HG03439 (cell line): ENCODE measurements at regions not wholly inside any gene's neighbourhood (a gene's known extent, or its start where the extent isn't known, plus 50 kb on each side); places are given as distances from the start of the nearest gene placed in this dataset.
"Not testable (repeated sequence)": the region's sequence is repeated elsewhere in the genome, so short reads cannot be mapped to it uniquely, and the experiment has no call there.

Source experiments
- ATAC-seq: cut with Tn5 transposase; IDR thresholded peaks from one replicate; pipeline ENCODE4 v1.9.1; 2021; ENCODE audit warnings: mild to moderate bottlenecking, moderate library complexity; ENCODE audit not compliant: unreplicated experiment

GRCh38 chr18:39464006-39464405 is 1898.4 kb upstream of the CELF4 start:
- no peak for ATAC-seq

GRCh38 chr18:39462436-39462835 is 1896.8 kb upstream of the CELF4 start:
- ATAC-seq: no peak

- no peak for ATAC-seq
Measured at GRCh38 chr18:39460136-39460535, 1894.5 kb upstream of the CELF4 start.

- no peak for ATAC-seq
Measured at GRCh38 chr18:39455285-39455684, 1889.7 kb upstream of the CELF4 start.

DNA sequence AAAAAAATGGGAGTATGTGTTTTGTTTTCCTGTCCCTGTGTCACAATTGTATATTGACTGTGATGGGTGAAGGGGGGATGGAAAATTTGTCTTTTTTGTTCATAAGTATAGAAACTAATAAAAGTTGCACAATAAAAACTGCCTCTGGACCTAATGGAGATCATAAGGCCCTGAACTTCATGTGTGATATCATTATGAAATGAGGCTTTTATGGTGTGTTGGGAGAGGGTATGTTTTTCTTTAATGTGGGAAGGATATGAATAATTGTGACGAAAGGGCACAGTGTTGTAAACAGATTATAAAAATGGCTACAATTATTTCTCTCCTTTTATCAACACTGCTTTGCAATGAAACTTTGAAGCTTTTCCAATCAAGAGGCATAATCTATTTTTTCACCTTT is 1889.3 kb upstream of the CELF4 start:
- no peak for ATAC-seq

- ATAC-seq: no peak
Measured at GRCh38 chr18:39453882-39454281, 1888.3 kb upstream of the CELF4 start.

GRCh38 chr18:39453356-39453755 is 1887.8 kb upstream of the CELF4 start:
- no peak for ATAC-seq

GRCh38 chr18:39450958-39451357 is 1885.4 kb upstream of the CELF4 start:
- no peak for ATAC-seq

DNA sequence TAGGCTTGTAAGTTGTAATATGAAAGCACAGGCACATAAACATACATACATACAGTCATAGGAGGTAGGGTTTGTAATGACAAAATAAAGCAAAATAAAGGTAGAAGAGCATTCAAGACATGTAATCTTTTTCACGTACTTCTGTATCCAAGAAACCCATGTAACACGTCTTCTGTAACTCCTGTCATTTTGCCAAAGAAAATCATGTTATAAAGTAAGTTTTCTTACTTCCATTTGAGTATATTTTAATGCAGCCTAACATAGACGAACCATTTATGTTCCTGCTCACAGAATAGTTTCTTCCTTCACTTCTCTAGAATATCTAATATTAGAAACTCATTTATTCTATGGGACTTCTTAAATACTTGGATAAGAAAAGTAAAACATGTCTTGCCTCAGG is 1884.0 kb upstream of the CELF4 start:
- ATAC-seq: no peak

DNA sequence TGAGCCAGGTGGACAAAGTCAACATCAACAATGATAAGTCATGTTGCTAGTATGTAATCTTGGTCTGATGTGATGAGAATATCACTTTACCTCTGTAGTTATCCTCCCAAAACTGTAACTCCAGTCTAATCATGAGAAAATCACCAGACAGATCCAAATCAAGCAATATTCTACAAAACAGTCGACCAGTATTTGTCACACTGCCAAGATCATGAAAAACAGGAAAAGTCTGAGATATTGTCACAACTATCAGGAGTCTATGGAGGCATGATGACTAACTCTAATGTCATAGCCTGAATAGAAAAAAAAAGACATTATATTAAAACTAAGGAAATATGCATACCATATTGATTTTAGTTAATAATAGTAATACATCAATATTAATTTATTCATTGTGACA is 1883.3 kb upstream of the CELF4 start:
- ATAC-seq: no peak

DNA sequence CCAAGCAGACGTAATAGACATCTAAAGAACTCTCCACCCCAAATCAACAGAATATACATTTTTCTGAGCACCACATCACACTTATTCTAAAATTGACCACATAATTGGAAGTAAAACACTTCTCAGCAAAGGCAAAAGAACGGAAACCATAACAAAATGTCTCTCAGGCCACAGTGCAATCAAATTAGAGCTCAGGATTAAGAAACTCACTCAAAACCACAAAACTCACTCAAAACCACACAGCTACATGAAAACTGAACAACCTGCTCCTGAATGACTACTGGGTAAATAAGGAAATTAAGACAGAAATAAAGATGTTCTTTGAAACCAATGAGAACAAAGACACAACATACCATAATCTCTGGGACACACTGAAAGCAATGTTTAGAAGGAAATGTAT is 1879.4 kb upstream of the CELF4 start:
- ATAC-seq: not testable (repeated sequence)

DNA sequence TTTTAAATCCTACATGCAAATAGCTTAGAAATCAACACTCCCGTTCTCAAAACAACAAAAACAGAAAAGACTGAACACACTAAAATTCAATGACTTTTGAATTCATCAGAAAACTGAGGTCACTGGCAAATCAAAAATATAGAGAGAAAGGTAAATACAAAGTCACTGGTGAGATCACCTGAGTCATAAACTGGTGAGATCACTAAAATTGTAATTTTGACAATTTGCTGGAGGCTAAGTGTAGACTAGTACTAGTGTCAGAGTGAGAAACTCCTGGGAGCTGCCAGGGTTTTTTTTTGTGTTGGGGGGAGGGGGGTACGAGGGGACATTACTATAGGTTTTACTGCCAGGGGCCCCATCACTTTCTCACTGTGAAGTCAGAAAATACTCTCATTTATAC is 1876.0 kb upstream of the CELF4 start:
- ATAC-seq: no peak

GRCh38 chr18:39435996-39436395 is 1870.4 kb upstream of the CELF4 start:
- ATAC-seq: no peak

DNA sequence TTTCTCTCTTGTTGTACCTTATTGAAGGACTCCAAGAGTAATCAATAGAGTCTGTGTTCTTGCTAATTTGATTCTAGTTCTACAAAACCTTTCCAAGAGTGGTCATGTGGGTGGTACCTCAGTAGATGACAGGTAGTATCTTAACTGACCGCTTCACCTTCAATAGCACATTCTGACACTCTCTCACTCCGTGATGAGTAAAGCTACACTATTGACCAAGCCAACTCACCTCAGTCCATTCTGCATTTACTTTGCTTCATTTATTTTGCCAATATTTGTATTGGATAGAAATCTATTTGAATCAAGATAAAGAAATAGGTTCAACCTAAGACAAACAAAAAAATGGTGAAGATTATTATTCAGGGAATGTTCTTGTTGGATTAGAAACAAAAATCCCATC is 1869.6 kb upstream of the CELF4 start:
- ATAC-seq: no peak

DNA sequence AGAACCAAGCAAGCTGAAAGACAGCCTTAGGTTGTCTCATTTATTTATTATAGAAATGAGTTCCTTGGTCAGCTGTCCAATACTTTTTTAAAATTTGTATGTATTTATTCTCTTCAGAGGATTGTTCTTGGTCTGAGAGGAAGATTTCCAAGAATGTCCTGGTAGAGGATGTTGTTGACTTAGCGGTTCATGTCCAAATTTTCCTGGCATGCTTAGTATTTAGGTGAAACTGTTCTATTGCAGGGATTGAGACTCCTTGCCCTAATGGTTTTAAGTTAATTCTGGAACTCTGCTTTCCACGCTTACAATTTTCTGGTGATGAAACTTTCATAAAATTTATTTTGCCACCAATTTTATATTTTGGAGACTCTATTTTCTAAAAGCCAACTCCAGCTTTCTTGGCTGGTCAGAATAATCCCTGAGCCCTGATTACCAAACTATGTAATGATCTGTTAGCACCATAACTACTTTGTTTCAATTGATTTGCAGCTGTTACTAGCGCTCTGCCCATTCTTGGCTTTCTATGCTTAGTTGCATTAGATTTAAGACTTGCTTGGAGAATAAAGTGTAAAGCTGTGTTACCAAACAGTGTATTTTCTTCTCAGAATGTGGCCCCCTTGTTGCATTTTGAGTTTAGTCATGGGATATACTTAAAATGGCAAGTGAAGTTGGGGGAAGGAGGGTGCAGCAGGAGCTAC is 1868.8 kb upstream of the CELF4 start:
- no peak for ATAC-seq

- ATAC-seq: no peak
Measured at GRCh38 chr18:39425172-39425850, 1859.7 kb upstream of the CELF4 start.

DNA sequence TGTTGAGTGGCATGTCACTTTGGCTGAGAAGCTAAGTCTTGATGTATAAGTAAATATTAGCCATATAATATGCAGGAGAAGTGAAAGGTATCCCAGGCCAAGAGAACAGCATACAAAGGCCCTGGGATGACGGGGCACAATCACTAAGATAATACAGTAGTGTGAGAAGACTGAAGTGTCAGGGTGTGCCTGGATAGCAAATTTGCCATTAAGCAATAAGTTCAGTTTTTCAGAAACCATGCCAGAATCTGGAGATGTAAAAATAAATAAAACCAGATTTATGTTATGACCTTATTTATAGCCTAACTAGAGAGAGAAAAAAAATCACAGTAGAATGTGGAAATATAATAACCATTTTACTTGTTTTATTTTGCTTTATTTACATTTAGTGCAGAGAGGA is 1858.7 kb upstream of the CELF4 start:
- ATAC-seq: no peak

DNA sequence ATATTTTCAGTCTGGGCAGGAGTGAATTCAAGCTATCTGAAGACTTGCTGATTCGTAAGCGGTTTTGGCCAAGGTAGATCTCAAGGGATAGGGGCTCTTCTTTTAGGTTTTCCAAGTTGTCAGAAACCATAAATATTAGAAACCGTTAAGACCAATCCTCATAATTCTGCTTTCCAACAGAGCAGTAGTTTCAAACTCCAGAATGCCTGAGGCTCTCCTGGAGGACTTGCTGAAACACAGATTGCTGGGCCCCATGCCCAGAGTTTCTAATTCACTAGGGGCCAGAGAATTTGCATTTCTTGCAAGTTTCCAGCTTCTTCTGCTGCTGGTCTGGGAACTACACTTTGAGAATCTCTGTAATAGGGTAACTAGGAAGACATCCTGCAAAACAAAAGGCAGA is 1855.7 kb upstream of the CELF4 start:
- no peak for ATAC-seq

DNA sequence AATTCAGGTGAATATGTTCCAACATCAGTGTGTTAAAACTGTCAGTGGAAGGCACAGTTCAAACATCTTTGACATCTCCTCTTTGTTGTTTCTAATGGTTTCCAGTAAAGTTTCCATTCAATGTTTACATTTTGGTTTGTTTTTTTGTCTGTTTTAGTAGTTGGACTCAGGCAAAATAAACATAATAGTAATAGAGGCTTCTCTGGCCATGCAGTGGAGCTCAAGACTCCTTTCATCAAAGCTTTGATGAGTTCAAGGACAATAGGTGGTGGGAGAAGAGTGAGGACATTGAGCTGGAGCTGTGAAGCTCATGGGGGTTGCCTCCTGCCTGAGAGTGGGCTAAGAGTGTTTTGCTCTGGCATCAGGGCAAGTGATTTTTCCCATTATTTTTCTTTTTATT is 1853.7 kb upstream of the CELF4 start:
- ATAC-seq: no peak

- ATAC-seq: no peak
Measured at GRCh38 chr18:39415471-39415870, 1849.9 kb upstream of the CELF4 start.

DNA sequence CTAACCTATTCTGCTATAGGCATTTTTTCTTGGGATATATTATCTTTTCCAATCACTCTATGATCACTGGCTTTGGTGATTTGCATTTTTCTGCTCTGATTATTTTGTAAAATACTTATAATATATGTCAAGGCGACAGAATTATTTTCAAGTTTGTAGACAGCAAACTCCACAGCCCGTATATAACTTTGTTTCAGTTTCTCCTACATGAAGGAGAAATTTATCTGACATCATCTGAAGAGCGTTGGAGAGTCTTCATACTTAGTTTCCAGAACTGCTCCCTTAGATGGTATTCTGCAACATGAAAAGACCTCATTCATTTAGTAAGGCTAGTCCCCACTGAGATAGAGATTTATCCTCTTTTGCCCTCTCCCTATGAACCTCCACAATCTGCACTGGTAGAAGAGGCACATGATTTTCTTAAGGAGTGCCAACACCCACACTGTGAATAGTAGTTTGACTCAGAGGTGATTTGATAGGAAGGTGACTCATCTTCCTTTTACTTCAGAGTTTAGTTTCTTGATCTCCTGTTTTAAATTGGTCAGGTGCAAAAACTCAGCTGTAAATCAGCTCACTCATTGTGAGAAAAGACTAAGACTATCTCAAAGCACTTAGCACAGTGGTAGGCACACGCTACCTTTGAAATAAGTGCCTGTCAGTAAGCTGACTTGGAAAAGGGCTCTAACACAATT is 1848.6 kb upstream of the CELF4 start:
- ATAC-seq: no peak

DNA sequence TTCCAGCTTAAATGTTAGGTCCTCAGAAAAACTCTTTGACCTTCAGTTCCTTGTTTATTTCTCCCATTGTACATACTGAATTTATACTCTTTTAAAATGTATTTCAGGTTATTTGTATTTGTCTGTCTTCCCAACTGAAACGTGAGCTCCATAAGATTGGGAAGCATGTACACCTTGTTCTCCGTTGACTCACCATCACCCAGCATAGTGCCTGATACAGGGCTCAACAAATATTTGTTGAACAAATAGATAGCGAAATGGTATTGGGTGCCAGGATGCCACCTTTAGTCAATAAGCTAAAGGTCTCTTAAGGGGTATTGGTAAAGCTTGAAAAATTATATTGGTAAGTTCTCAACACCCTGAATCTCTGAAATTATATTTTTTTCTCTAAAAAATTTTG is 1841.3 kb upstream of the CELF4 start:
- no peak for ATAC-seq
